Neural progenitor cell (in vitro differentiated cells): ENCODE measurements at regions not wholly inside any gene's neighbourhood (a gene's known extent, or its start where the extent isn't known, plus 50 kb on each side); places are given as distances from the start of the nearest gene placed in this dataset.
A peak's percentile ranks its signal among the peaks of the same experiment; 100 is the strongest.

ENCODE experiments used
- DNase-seq: peaks from one replicate; pipeline ENCODE4 v3.0.0-alpha.2; 2016; ENCODE audit warnings: low spot score
- H2AFZ ChIP-seq: fragments of 200-600 bp; sonication (generic); replicated peaks from 2 replicates; pipeline ENCODE4 v1.6.1; 2016; ENCODE audit warnings: antibody characterized with exemption
- H3F3A ChIP-seq: fragments of 200-600 bp; sonication (generic); 2 replicates; pipeline ENCODE4 v1.6.1; 2016; ENCODE audit warnings: antibody characterized with exemption, low read depth
- H3K27ac ChIP-seq: fragments of 200-600 bp; sonication (generic); 2 replicates; pipeline ENCODE4 v1.5.1; 2016; ENCODE audit warnings: mild to moderate bottlenecking
- H3K27me3 ChIP-seq: fragments of 200-600 bp; sonication (generic); 2 replicates; pipeline ENCODE4 v1.6.1; 2016; ENCODE audit warnings: mild to moderate bottlenecking, moderate library complexity
- H3K36me3 ChIP-seq: fragments of 200-600 bp; sonication (generic); 2 replicates; pipeline ENCODE4 v1.5.1; 2016
- H3K4me1 ChIP-seq: fragments of 200-600 bp; sonication (generic); 2 replicates; pipeline ENCODE4 v1.6.1; 2016; ENCODE audit warnings: mixed run types
- H3K4me2 ChIP-seq: fragments of 200-600 bp; sonication (generic); 2 replicates; pipeline ENCODE4 v1.6.1; 2016
- H3K4me3 ChIP-seq: fragments of 200-600 bp; sonication (generic); 2 replicates; pipeline ENCODE4 v1.5.1; 2016
- H3K79me2 ChIP-seq: fragments of 200-600 bp; sonication (generic); 2 replicates; pipeline ENCODE4 v1.6.1; 2016; ENCODE audit warnings: low read depth
- H3K9ac ChIP-seq: fragments of 200-600 bp; sonication (generic); 2 replicates; pipeline ENCODE4 v1.6.1; 2016
- H3K9me3 ChIP-seq: fragments of 200-600 bp; sonication (generic); 2 replicates; pipeline ENCODE4 v1.5.1; 2016; ENCODE audit warnings: low read depth
- H4K20me1 ChIP-seq: fragments of 200-600 bp; sonication (generic); 2 replicates; pipeline ENCODE4 v1.6.1; 2016; ENCODE audit warnings: low read depth
- H3K27ac Mint-ChIP-seq: 3 replicates; pipeline ENCODE4 v1.8.0; 2021; ENCODE audit warnings: mixed read lengths
- H3K27me3 Mint-ChIP-seq: 2 replicates; pipeline ENCODE4 v1.8.0; 2022; ENCODE audit warnings: low read depth, mild to moderate bottlenecking, inconsistent platforms, moderate library complexity, mixed read lengths; ENCODE audit not compliant: insufficient read depth
- H3K36me3 Mint-ChIP-seq: 3 replicates; pipeline ENCODE4 v1.8.0; 2021; ENCODE audit warnings: mixed read lengths
- H3K4me1 Mint-ChIP-seq: 3 replicates; pipeline ENCODE4 v1.8.0; 2021; ENCODE audit warnings: mixed read lengths
- H3K4me3 Mint-ChIP-seq: 3 replicates; pipeline ENCODE4 v1.8.0; 2021; ENCODE audit warnings: mild to moderate bottlenecking, moderate library complexity, mixed read lengths
- H3K9me3 Mint-ChIP-seq: 3 replicates; pipeline ENCODE4 v1.8.0; 2020; ENCODE audit warnings: mixed read lengths
- EZH2 ChIP-seq: fragments of 200-600 bp; sonication (generic); IDR thresholded peaks from 2 replicates; pipeline ENCODE4 v1.6.1; 2017; ENCODE audit warnings: antibody characterized with exemption, mild to moderate bottlenecking, moderate library complexity
- EZH2phosphoT487 ChIP-seq: fragments of 200-600 bp; sonication (generic); IDR thresholded peaks from 2 replicates; pipeline ENCODE4 v1.6.1; 2017; ENCODE audit warnings: antibody characterized with exemption
- TF ChIP-seq, protein P1 (sequence below): fragments of 200-600 bp; sonication (generic); IDR thresholded peaks from 2 replicates; pipeline ENCODE4 v1.5.1; 2017; ENCODE audit warnings: antibody characterized with exemption, mild to moderate bottlenecking

- H3K9me3 Mint-ChIP-seq: peaks cover 2% of the 10 kb centered on the region
- no peak overlapping the region for H3K4me2 ChIP-seq
Measured at GRCh38 chr2:59789523-59789922, 763.9 kb downstream of the BCL11A start.

DNA sequence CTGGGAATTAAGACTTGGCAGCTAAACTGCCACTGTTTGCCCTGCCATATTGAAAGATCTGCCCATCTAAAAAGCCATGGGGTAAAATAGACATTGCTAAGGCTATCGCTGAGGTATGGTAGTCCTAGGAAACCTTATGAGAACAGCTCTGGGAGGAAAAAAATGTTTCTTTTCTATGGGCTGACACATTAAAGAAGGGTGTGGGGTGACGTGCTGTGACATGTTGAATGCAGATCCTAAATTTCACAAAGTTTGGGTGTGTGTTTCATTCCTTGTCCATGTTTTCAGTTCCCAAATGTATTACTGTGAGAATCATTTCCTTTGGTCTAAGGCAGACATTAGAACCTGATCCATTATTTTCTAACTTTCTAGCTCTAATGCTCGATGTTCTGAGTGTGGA, 766.4 kb downstream of the BCL11A start:
- H3K9ac ChIP-seq: no peak overlapping the region
- no peaks in the 10 kb centered on the region for H3K36me3 ChIP-seq
- no peaks in the 10 kb centered on the region for H3F3A ChIP-seq
- no peak overlapping the region for H3K4me3 Mint-ChIP-seq
- H3K4me1 Mint-ChIP-seq: peaks cover 5% of the 10 kb centered on the region
- TF ChIP-seq EZH2: no peak
- no peak for TF ChIP-seq EZH2phosphoT487
- TF ChIP-seq, protein P1, sequence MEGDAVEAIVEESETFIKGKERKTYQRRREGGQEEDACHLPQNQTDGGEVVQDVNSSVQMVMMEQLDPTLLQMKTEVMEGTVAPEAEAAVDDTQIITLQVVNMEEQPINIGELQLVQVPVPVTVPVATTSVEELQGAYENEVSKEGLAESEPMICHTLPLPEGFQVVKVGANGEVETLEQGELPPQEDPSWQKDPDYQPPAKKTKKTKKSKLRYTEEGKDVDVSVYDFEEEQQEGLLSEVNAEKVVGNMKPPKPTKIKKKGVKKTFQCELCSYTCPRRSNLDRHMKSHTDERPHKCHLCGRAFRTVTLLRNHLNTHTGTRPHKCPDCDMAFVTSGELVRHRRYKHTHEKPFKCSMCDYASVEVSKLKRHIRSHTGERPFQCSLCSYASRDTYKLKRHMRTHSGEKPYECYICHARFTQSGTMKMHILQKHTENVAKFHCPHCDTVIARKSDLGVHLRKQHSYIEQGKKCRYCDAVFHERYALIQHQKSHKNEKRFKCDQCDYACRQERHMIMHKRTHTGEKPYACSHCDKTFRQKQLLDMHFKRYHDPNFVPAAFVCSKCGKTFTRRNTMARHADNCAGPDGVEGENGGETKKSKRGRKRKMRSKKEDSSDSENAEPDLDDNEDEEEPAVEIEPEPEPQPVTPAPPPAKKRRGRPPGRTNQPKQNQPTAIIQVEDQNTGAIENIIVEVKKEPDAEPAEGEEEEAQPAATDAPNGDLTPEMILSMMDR: no peak
- H4K20me1 ChIP-seq: no peaks in the 10 kb centered on the region
- H3K9me3 ChIP-seq: no peaks in the 10 kb centered on the region
- H3K79me2 ChIP-seq: no peaks in the 10 kb centered on the region
- H3K27me3 ChIP-seq: no peaks in the 10 kb centered on the region
- no peak overlapping the region for H3K4me3 ChIP-seq
- no peak overlapping the region for H3K27ac ChIP-seq
- H3K27me3 Mint-ChIP-seq: no peaks in the 10 kb centered on the region
- no peaks in the 10 kb centered on the region for H3K9me3 Mint-ChIP-seq
- H3K4me2 ChIP-seq: no peak overlapping the region
- H3K36me3 Mint-ChIP-seq: no peaks in the 10 kb centered on the region
- H3K4me1 ChIP-seq: no peaks in the 10 kb centered on the region
- no peak overlapping the region for H3K27ac Mint-ChIP-seq
- DNase-seq: no peak
- H2AFZ ChIP-seq: peak overlapping the region; percentile 20

More at GRCh38 chr2:59789523-59789922, 763.9 kb downstream of the BCL11A start:
- Histone ChIP-seq H3K79me2 (no peaks in the 10 kb centered on the region), H3K27me3 (no peaks in the 10 kb centered on the region), H2AFZ (no peak overlapping the region), H3K27ac (no peak overlapping the region), H4K20me1 (no peaks in the 10 kb centered on the region), H3F3A (no peaks in the 10 kb centered on the region), H3K4me3 (no peak overlapping the region), H3K9me3 (peaks cover 4% of the 10 kb centered on the region), H3K36me3 (no peaks in the 10 kb centered on the region), H3K9ac (no peak overlapping the region), H3K4me1 (no peaks in the 10 kb centered on the region)
- no peak overlapping the region for H3K4me3 Mint-ChIP-seq
- no peak for DNase-seq
- TF ChIP-seq, protein P1: peak; percentile 36
- TF ChIP-seq EZH2phosphoT487 (no peak), EZH2 (no peak)
- peaks cover 5% of the 10 kb centered on the region for H3K4me1 Mint-ChIP-seq
- H3K27me3 Mint-ChIP-seq: no peaks in the 10 kb centered on the region
- no peaks in the 10 kb centered on the region for H3K36me3 Mint-ChIP-seq
- no peak overlapping the region for H3K27ac Mint-ChIP-seq

- no peak overlapping the region for H3K4me3 Mint-ChIP-seq
- no peak overlapping the region for H2AFZ ChIP-seq
- no peak for DNase-seq
- no peaks in the 10 kb centered on the region for H3F3A ChIP-seq
- H3K36me3 ChIP-seq: no peaks in the 10 kb centered on the region
- no peaks in the 10 kb centered on the region for H3K9me3 Mint-ChIP-seq
- no peak overlapping the region for H3K4me2 ChIP-seq
- H3K27me3 ChIP-seq: no peaks in the 10 kb centered on the region
- H3K9me3 ChIP-seq: no peaks in the 10 kb centered on the region
- H3K27ac Mint-ChIP-seq: no peak overlapping the region
- no peak overlapping the region for H3K27ac ChIP-seq
- H3K4me1 ChIP-seq: no peaks in the 10 kb centered on the region
- H3K4me3 ChIP-seq: no peak overlapping the region
- no peaks in the 10 kb centered on the region for H4K20me1 ChIP-seq
- H3K27me3 Mint-ChIP-seq: no peaks in the 10 kb centered on the region
- no peaks in the 10 kb centered on the region for H3K36me3 Mint-ChIP-seq
- TF ChIP-seq, protein P1: no peak
- peaks cover 5% of the 10 kb centered on the region for H3K4me1 Mint-ChIP-seq
- no peak overlapping the region for H3K9ac ChIP-seq
- no peaks in the 10 kb centered on the region for H3K79me2 ChIP-seq
Measured at GRCh38 chr2:59786684-59787083, 766.8 kb downstream of the BCL11A start.

DNA sequence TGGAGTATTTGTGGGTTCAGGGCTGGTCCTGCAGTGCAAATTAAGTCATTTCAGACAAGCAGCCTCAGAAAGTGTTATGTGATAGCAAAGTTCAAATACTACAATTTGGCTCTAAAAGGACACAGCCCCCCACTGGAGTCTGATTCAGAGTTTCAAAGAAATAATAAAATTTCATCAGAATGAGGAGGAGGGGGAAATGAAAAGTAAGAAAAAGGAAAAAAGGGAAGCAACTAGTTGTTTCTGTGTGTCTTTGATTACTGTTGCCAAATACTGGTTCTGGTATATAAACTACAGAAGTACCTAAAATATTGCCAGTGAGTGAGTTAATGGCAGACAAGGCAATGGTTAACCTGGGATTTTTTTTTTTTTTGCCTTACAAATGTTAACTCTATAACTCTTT, 773.9 kb downstream of the BCL11A start:
- Histone ChIP-seq H3K9me3 (no peaks in the 10 kb centered on the region), H3K27ac (no peak overlapping the region), H3F3A (no peaks in the 10 kb centered on the region), H4K20me1 (no peaks in the 10 kb centered on the region), H3K9ac (no peak overlapping the region), H3K4me1 (no peaks in the 10 kb centered on the region), H3K36me3 (no peaks in the 10 kb centered on the region), H3K4me2 (no peak overlapping the region), H2AFZ (no peak overlapping the region), H3K27me3 (no peaks in the 10 kb centered on the region), H3K4me3 (no peak overlapping the region), H3K79me2 (no peaks in the 10 kb centered on the region)
- peaks cover 5% of the 10 kb centered on the region for H3K27me3 Mint-ChIP-seq
- no peak for DNase-seq
- TF ChIP-seq EZH2 (no peak), EZH2phosphoT487 (no peak)
- TF ChIP-seq, protein P1: no peak
- H3K9me3 Mint-ChIP-seq: no peaks in the 10 kb centered on the region
- H3K36me3 Mint-ChIP-seq: no peaks in the 10 kb centered on the region
- no peak overlapping the region for H3K27ac Mint-ChIP-seq
- peaks cover 9% of the 10 kb centered on the region for H3K4me1 Mint-ChIP-seq
- H3K4me3 Mint-ChIP-seq: no peak overlapping the region
